ENCODE measurements at regions not wholly inside any gene's neighbourhood (a gene's known extent, or its start where the extent isn't known, plus 50 kb on each side); places are given as distances from the start of the nearest gene placed in this dataset.

- TF ChIP-seq HDAC2 (IDR thresholded peaks at IDR 0.05): no peak
- TF ChIP-seq CTCF (IDR thresholded peaks at IDR 0.05): no peak
Measured at GRCh38 chr11:122341477-122341876, 225.5 kb upstream of the BLID start.

All from A549 (cell line).